T-cell (primary cell): ENCODE measurements at regions not wholly inside any gene's neighbourhood (a gene's known extent, or its start where the extent isn't known, plus 50 kb on each side); places are given as distances from the start of the nearest gene placed in this dataset.

Experiments
- ATAC-seq, 4 experiments: fragments of 200-7000 bp in 3 of 4; fragments of 150-1000 bp in 1 of 4; cut with Tn5 transposase; replicated peaks in 1 of 4; 1 replicate in 3 of 4; 2 replicates in 1 of 4; pipeline ENCODE4 v1.10.0; 2021; ENCODE audit warnings: moderate library complexity in 3 of 4, mild to moderate bottlenecking in 2 of 4, moderate number of reproducible peaks in 1 of 4
- CTCF ChIA-PET, 2 donors: fragments of 300-600 bp; sonication (Branson Sonifier 250); formaldehyde crosslinking; loops; one replicate each; lab custom pipeline; 2022; ENCODE audit warnings: antibody characterized with exemption in 2 of 2; lab: Charles Lee
- POLR2A ChIA-PET, 2 donors: fragments of 300-600 bp; sonication (Branson Sonifier 250); formaldehyde crosslinking; loops; one replicate each; lab custom pipeline; 2022; ENCODE audit warnings: antibody characterized with exemption in 2 of 2; lab: Charles Lee
- DNase-seq, 35 experiments: peaks; one replicate each; pipeline versions ENCODE4 v3.0.0 to v3.0.0-alpha.2; 2013 to 2023
- H3K27ac ChIP-seq: one replicate; pipeline ENCODE4 v1.5.1; 2013; ENCODE audit warnings: low read length
- H3K27me3 ChIP-seq, 2 experiments: replicated peaks in 1 of 2; 1 replicate in 1 of 2; 2 replicates in 1 of 2; pipeline versions ENCODE4 v1.6.1 to v1.7.0; 2013; ENCODE audit warnings: low read length in 1 of 2, mixed read lengths in 1 of 2; ENCODE audit not compliant: control insufficient read depth in 2 of 2, insufficient read depth in 2 of 2; ENCODE audit errors: extremely low read depth in 1 of 2
- H3K36me3 ChIP-seq, 2 donors: 1 replicate in 1 of 2; 2 replicates in 1 of 2; pipeline versions ENCODE4 v1.6.1 to v1.7.0; 2013; ENCODE audit warnings: low read length in 1 of 2; ENCODE audit not compliant: control insufficient read depth in 2 of 2, insufficient read depth in 1 of 2; ENCODE audit errors: extremely low read depth in 1 of 2
- H3K4me1 ChIP-seq, 2 experiments: 1 replicate in 1 of 2; 2 replicates in 1 of 2; pipeline versions ENCODE4 v1.6.1 to v1.7.0; 2013; ENCODE audit warnings: low read length in 2 of 2, mixed read lengths in 1 of 2; ENCODE audit not compliant: insufficient read depth in 2 of 2, control insufficient read depth in 1 of 2; ENCODE audit errors: extremely low read depth in 1 of 2
- H3K4me3 ChIP-seq, 2 donors: 1 replicate in 1 of 2; 2 replicates in 1 of 2; pipeline versions ENCODE4 v1.5.1 to v1.7.0; 2013; ENCODE audit warnings: mild to moderate bottlenecking in 2 of 2, low read length in 1 of 2, moderate library complexity in 1 of 2; ENCODE audit not compliant: control insufficient read depth in 1 of 2; ENCODE audit errors: extremely low read depth in 1 of 2
- H3K9me3 ChIP-seq: 2 replicates; pipeline ENCODE4 v1.7.0; 2013
- H3K27ac Mint-ChIP-seq, 2 donors: one replicate each; pipeline ENCODE4 v1.8.0; 2020 to 2021; ENCODE audit warnings: mild to moderate bottlenecking in 2 of 2, mixed read lengths in 2 of 2
- H3K27me3 Mint-ChIP-seq, 2 donors: one replicate each; pipeline ENCODE4 v1.8.0; 2021 to 2022; ENCODE audit warnings: mixed read lengths in 2 of 2
- H3K36me3 Mint-ChIP-seq: one replicate; pipeline ENCODE4 v1.8.0; 2021; ENCODE audit warnings: mixed read lengths
- H3K4me1 Mint-ChIP-seq, 3 donors: one replicate each; pipeline ENCODE4 v1.8.0; 2020 to 2022; ENCODE audit warnings: mixed read lengths in 3 of 3, mild to moderate bottlenecking in 1 of 3
- H3K4me3 Mint-ChIP-seq, 3 donors: one replicate each; pipeline ENCODE4 v1.8.0; 2020 to 2022; ENCODE audit warnings: mild to moderate bottlenecking in 3 of 3, mixed read lengths in 3 of 3, moderate library complexity in 3 of 3
- H3K9me3 Mint-ChIP-seq, 3 donors: one replicate each; pipeline ENCODE4 v1.8.0; 2020 to 2022; ENCODE audit warnings: mixed read lengths in 3 of 3
- WGBS: methylation state at CpG from one replicate; pipeline ENCODE4 v1.1.5; 2013; ENCODE audit warnings: missing lambda C conversion rate; ENCODE audit not compliant: insufficient coverage; 5-methylcytosine and 5-hydroxymethylcytosine counted together

DNA sequence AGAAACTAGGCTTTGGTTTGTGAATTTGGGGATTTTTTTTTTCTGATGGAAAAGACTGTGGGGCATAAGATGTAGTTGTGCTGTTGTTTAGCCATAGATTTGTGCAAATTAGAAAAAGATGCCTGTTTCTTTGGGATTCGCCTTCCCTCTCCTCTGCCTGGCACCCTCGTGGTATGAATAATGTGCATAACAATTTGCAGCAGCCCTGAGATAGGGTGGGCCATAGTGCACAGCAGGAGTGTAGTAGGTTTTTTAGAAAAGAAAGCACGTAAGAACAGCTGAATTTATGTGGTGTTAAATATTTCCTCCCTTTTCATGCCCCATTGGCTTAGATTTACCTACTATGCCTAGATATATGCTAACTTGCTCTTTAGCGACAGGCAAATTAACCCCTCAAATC, 158.9 kb downstream of the PTGER3 start:
- DNase-seq (no peak), ATAC-seq (no peak)
- Mint-ChIP-seq H3K4me3 (no peak overlapping the region), H3K4me1 (no peaks in the 10 kb centered on the region), H3K36me3 (no peaks in the 10 kb centered on the region), H3K27me3 (peaks cover 0 to 1% of the 10 kb centered on the region in 2 donors), H3K27ac (no peak overlapping the region), H3K9me3 (no peaks in the 10 kb centered on the region)
- Histone ChIP-seq H3K9me3 (no peaks in the 10 kb centered on the region), H3K4me3 (no peak overlapping the region), H3K4me1 (no peaks in the 10 kb centered on the region), H3K27ac (no peak overlapping the region), H3K36me3 (no peaks in the 10 kb centered on the region), H3K27me3 (no peaks in the 10 kb centered on the region)
- 100% methylated on average over 2 of the region's 4 CpGs for WGBS
- ChIA-PET CTCF (no interaction called here), POLR2A (no interaction called here)

DNA sequence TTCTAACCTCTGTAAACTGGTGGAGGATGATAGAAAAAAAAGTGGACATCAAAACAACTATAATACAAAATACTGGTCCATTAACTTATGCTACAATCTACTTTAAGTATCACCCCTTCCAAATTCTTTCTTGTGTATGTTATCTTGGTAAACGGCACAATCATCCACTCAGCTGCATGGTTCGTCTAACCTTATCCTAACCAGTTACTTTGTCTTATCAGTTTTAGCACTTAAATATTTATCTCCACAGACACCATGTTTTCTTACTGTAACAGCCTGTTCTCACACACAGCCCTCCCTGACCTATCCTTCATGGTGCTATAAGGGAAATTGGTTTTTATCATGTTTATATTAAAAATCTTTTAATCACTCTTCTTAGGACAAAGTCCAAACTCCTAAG, 157.2 kb downstream of the PTGER3 start:
- no peak overlapping the region for H3K27ac ChIP-seq
- no peaks in the 10 kb centered on the region for H3K9me3 Mint-ChIP-seq
- WGBS: no CpG with 5 or more reads among the region's 2 CpGs
- no peak overlapping the region for H3K4me3 Mint-ChIP-seq
- H3K27me3 ChIP-seq: no peaks in the 10 kb centered on the region
- no peaks in the 10 kb centered on the region for H3K4me1 ChIP-seq
- H3K27me3 Mint-ChIP-seq: peaks cover 0 to 1% of the 10 kb centered on the region in 2 donors
- ChIA-PET CTCF (no interaction called here), POLR2A (no interaction called here)
- ATAC-seq: no peak
- DNase-seq: no peak
- no peak overlapping the region for H3K4me3 ChIP-seq
- H3K36me3 Mint-ChIP-seq: no peaks in the 10 kb centered on the region
- H3K36me3 ChIP-seq: no peaks in the 10 kb centered on the region
- H3K27ac Mint-ChIP-seq: no peak overlapping the region
- H3K9me3 ChIP-seq: no peaks in the 10 kb centered on the region
- H3K4me1 Mint-ChIP-seq: no peaks in the 10 kb centered on the region

DNA sequence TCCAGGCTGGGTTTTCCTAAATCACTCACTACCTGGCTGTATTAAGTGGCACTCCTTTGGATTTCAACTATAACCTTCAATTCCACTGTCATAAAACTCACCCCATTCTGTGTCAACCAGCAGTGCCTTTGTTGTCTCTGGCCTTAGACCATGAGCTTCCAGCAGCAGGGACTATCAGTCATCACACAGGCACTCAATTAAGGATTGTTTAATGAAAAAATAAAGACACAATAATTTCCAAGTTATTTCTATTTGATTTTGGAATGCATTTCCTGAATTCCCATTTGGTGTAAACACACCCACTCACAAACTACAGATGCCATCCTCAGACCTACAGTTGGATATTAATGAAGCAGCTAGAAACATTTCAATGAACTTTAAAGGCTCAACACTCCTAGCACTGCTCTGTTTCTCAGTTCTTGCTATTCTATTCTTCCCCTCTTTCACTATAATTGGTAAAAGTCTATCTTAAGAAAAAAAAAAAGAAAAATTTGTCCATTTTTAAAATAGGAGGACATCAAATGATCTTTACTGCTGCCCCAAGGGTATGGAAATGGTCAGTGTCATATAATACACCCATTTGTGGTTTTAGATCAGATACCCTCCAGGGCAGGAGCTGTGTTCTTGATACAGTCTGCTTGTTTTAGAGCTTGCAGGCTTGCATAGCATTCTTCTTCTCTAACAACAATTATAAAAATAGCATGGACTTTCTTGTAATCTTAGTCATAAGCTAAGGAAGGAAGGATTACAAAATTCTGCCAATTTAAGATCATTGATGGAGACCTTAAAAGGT, 156.4 kb downstream of the PTGER3 start:
- Mint-ChIP-seq H3K4me3 (no peak overlapping the region), H3K4me1 (no peaks in the 10 kb centered on the region), H3K9me3 (no peaks in the 10 kb centered on the region), H3K36me3 (no peaks in the 10 kb centered on the region), H3K27ac (no peak overlapping the region), H3K27me3 (peaks cover 0 to 1% of the 10 kb centered on the region in 2 donors)
- ChIA-PET POLR2A (no interaction called here), CTCF (no interaction called here)
- DNase-seq (no peak), ATAC-seq (no peak)
- H3K27ac ChIP-seq: no peak overlapping the region
- H3K27me3 ChIP-seq: no peaks in the 10 kb centered on the region
- no peak overlapping the region for H3K4me3 ChIP-seq
- H3K9me3 ChIP-seq: no peaks in the 10 kb centered on the region
- no peaks in the 10 kb centered on the region for H3K36me3 ChIP-seq
- H3K4me1 ChIP-seq: no peaks in the 10 kb centered on the region

DNA sequence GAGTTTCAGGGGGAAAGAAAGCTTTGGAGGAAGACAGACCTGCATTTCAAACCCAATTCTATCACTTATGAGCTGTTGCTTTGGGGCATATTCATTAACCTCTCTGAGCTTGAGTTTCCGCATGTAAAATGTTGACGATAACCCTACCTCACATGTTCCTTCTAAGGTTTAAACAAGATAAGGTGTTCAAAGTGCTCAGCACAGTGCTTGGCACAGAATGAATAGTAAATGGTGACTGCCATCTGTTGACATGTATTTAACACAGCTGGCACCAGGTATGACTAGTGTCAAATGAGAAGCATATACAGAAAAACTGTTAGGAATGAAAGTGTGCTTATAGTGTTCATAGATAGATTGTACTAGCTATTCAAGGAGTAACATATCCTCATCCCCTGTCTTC, 155.5 kb downstream of the PTGER3 start:
- H3K27me3 Mint-ChIP-seq: peaks cover 0 to 1% of the 10 kb centered on the region in 2 donors
- no peaks in the 10 kb centered on the region for H3K9me3 ChIP-seq
- H3K36me3 Mint-ChIP-seq: no peaks in the 10 kb centered on the region
- H3K27ac Mint-ChIP-seq: no peak overlapping the region
- no peak for ATAC-seq
- CTCF ChIA-PET: no interaction called here
- no peaks in the 10 kb centered on the region for H3K4me1 Mint-ChIP-seq
- no peaks in the 10 kb centered on the region for H3K27me3 ChIP-seq
- WGBS: no CpG with 5 or more reads among the region's 2 CpGs
- H3K4me3 Mint-ChIP-seq: no peak overlapping the region
- no peak for DNase-seq
- POLR2A ChIA-PET: no interaction called here
- H3K9me3 Mint-ChIP-seq: no peaks in the 10 kb centered on the region
- no peaks in the 10 kb centered on the region for H3K4me1 ChIP-seq
- no peak overlapping the region for H3K27ac ChIP-seq
- no peak overlapping the region for H3K4me3 ChIP-seq
- H3K36me3 ChIP-seq: no peaks in the 10 kb centered on the region

DNA sequence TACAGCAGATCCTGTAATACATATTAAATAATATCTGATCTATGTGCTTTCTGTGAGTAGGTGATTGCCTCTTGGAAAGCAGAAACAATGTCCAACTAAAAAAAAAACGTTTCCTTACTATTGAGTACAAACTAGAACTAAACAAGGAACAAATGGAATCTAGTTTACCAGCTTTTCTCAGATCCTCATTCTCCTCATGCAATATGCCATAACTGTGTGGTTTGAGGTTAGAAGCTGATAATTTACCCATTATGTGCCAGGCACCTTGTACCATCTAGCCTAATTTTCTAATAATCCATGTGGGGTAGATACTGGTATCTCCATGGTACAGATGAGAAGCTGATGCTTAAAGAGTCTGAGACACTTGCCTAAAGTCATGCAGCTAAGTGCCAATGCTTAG, 154.7 kb downstream of the PTGER3 start:
- H3K9me3 Mint-ChIP-seq: no peaks in the 10 kb centered on the region
- no peak overlapping the region for H3K27ac Mint-ChIP-seq
- no peak for DNase-seq
- Histone ChIP-seq H3K4me3 (no peak overlapping the region), H3K27ac (no peak overlapping the region), H3K4me1 (no peaks in the 10 kb centered on the region), H3K27me3 (no peaks in the 10 kb centered on the region), H3K9me3 (no peaks in the 10 kb centered on the region), H3K36me3 (no peaks in the 10 kb centered on the region)
- no peak for ATAC-seq
- ChIA-PET CTCF (interaction anchor here in 1 of 2 donors (0.7 kb wide), 1 partner anchor 207 kb away, joined by 3 read pairs; no protein-coding TSS in a partner anchor), POLR2A (no interaction called here)
- peaks cover 0 to 1% of the 10 kb centered on the region in 2 donors for H3K27me3 Mint-ChIP-seq
- no CpG with 5 or more reads among the region's 1 CpG for WGBS
- no peaks in the 10 kb centered on the region for H3K4me1 Mint-ChIP-seq
- no peak overlapping the region for H3K4me3 Mint-ChIP-seq
- no peaks in the 10 kb centered on the region for H3K36me3 Mint-ChIP-seq

DNA sequence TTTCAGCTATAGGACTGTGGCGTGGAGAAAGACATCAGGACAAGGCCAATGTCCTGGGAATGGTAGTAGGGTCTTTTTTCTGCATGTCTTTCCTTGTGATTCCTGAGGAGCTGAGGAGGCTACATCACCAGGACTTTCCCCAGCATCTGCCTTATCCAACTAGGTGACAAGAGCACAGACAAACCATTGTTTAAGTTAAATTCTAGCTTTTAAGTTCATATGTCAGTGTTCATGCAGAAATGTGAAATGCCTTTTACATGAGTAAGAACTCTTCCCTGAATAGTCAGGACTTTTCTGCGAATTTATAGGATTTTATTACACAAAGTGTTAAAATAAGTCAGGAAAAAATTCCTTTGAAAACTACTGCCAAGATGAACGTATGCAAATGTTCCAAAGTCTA, 154.2 kb downstream of the PTGER3 start:
- WGBS: no CpG with 5 or more reads among the region's 3 CpGs
- H3K27me3 Mint-ChIP-seq: peaks cover 3 to 4% of the 10 kb centered on the region in 2 donors
- H3K36me3 Mint-ChIP-seq: no peaks in the 10 kb centered on the region
- Histone ChIP-seq H3K27ac (no peak overlapping the region), H3K9me3 (no peaks in the 10 kb centered on the region), H3K4me1 (no peaks in the 10 kb centered on the region), H3K36me3 (no peaks in the 10 kb centered on the region), H3K27me3 (no peaks in the 10 kb centered on the region), H3K4me3 (no peak overlapping the region)
- no peak overlapping the region for H3K4me3 Mint-ChIP-seq
- no peaks in the 10 kb centered on the region for H3K4me1 Mint-ChIP-seq
- H3K27ac Mint-ChIP-seq: no peak overlapping the region
- H3K9me3 Mint-ChIP-seq: no peaks in the 10 kb centered on the region
- DNase-seq (no peak), ATAC-seq (no peak)
- POLR2A ChIA-PET: no interaction called here
- CTCF ChIA-PET: interaction anchor here in 1 of 2 donors (0.7 kb wide), 1 partner anchor 207 kb away, joined by 3 read pairs; no protein-coding TSS in a partner anchor

DNA sequence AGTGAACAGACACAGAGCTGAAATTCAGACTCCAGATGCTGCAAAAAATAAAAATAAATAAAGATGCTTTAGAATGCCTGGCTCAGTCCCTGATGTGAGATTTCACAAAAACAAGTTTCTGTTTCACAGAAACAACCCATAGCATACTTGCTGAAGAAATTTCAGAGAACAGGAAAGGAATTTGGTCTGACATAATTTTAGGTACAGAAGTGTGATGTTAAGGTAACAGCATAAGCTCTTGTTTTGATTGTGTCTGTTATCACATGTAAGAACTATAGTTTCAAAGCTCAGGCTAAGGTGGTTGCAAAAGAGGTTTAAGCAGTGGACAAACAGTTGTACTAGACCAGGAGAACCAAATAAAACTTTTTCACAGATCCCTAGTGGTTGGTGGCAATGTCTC, 152.1 kb downstream of the PTGER3 start:
- H3K9me3 Mint-ChIP-seq: no peaks in the 10 kb centered on the region
- Histone ChIP-seq H3K27ac (no peak overlapping the region), H3K9me3 (no peaks in the 10 kb centered on the region), H3K36me3 (no peaks in the 10 kb centered on the region), H3K27me3 (no peaks in the 10 kb centered on the region), H3K4me3 (no peak overlapping the region), H3K4me1 (no peaks in the 10 kb centered on the region)
- no peak overlapping the region for H3K4me3 Mint-ChIP-seq
- POLR2A ChIA-PET: no interaction called here
- H3K4me1 Mint-ChIP-seq: no peaks in the 10 kb centered on the region
- H3K27ac Mint-ChIP-seq: no peak overlapping the region
- H3K36me3 Mint-ChIP-seq: no peaks in the 10 kb centered on the region
- CTCF ChIA-PET: no interaction called here
- ATAC-seq (no peak), DNase-seq (no peak)
- H3K27me3 Mint-ChIP-seq: peaks cover 3 to 5% of the 10 kb centered on the region in 2 donors
